OCI-LY1 (cell line): ENCODE measurements at regions not wholly inside any gene's neighbourhood (a gene's known extent, or its start where the extent isn't known, plus 50 kb on each side); places are given as distances from the start of the nearest gene placed in this dataset.

Source experiments
- H2AFZ ChIP-seq: fragments of 200-600 bp; sonication (generic), shearing (Covaris generic); 2 replicates; pipeline ENCODE4 v1.6.0; 2014; ENCODE audit warnings: antibody characterized with exemption, mild to moderate bottlenecking, low read length
- H3F3A ChIP-seq: fragments of 200-600 bp; sonication (generic), shearing (Covaris generic); 2 replicates; pipeline ENCODE4 v1.6.0; 2014; ENCODE audit warnings: mild to moderate bottlenecking, antibody characterized with exemption, low read length, moderate library complexity; ENCODE audit not compliant: insufficient read depth
- H3K27ac ChIP-seq: fragments of 200-600 bp; sonication (generic); 2 replicates; pipeline ENCODE4 v1.5.1; 2014; ENCODE audit warnings: low read length, mixed run types, mild to moderate bottlenecking, low read depth; ENCODE audit not compliant: poor library complexity, severe bottlenecking
- H3K27me3 ChIP-seq: fragments of 200-600 bp; sonication (generic); 2 replicates; pipeline ENCODE4 v1.6.0; 2014; ENCODE audit warnings: antibody characterized with exemption, mild to moderate bottlenecking, low read length, moderate library complexity; ENCODE audit not compliant: insufficient read depth
- H3K36me3 ChIP-seq: fragments of 200-600 bp; sonication (generic); 2 replicates; pipeline ENCODE4 v1.6.1; 2014; ENCODE audit warnings: mild to moderate bottlenecking, antibody characterized with exemption, low read length, moderate library complexity, mixed read lengths; ENCODE audit not compliant: insufficient read depth
- H3K4me1 ChIP-seq: fragments of 200-600 bp; sonication (generic); 2 replicates; pipeline ENCODE4 v1.5.1; 2014; ENCODE audit warnings: mild to moderate bottlenecking, low read length, moderate library complexity; ENCODE audit not compliant: insufficient read depth, severe bottlenecking
- H3K4me2 ChIP-seq: fragments of 200-600 bp; sonication (generic), shearing (Covaris generic); 2 replicates; pipeline ENCODE4 v1.6.1; 2014; ENCODE audit warnings: low read length
- H3K4me3 ChIP-seq: fragments of 200-600 bp; sonication (generic); 2 replicates; pipeline ENCODE4 v1.5.1; 2014; ENCODE audit warnings: low read length, low read depth, mild to moderate bottlenecking, mixed read lengths; ENCODE audit not compliant: poor library complexity, severe bottlenecking
- H3K79me2 ChIP-seq: fragments of 200-600 bp; shearing (Covaris generic); 2 replicates; pipeline ENCODE4 v1.6.1; 2016; ENCODE audit warnings: mixed run types, low read length, mixed read lengths; ENCODE audit not compliant: insufficient read depth
- H3K9ac ChIP-seq: fragments of 200-600 bp; sonication (generic), shearing (Covaris generic); 2 replicates; pipeline ENCODE4 v1.6.1; 2014; ENCODE audit warnings: mild to moderate bottlenecking, low read length, mixed read lengths
- H3K9me2 ChIP-seq: fragments of 200-600 bp; sonication (generic), shearing (Covaris generic); 2 replicates; pipeline ENCODE4 v1.6.1; 2014; ENCODE audit warnings: low read depth, mild to moderate bottlenecking, low read length, mixed read lengths
- H3K9me3 ChIP-seq: fragments of 200-600 bp; shearing (Covaris generic); 2 replicates; pipeline ENCODE4 v1.6.1; 2014; ENCODE audit warnings: low read length, mixed read lengths
- H4K20me1 ChIP-seq: fragments of 200-600 bp; sonication (generic), shearing (Covaris generic); 2 replicates; pipeline ENCODE4 v1.6.0; 2016; ENCODE audit warnings: mild to moderate bottlenecking, low read length; ENCODE audit not compliant: insufficient read depth
- CTCF ChIP-seq: fragments of 200-600 bp; sonication (generic), shearing (Covaris generic); IDR thresholded peaks from 2 replicates; pipeline ENCODE4 v1.5.1; 2017; ENCODE audit warnings: mild to moderate bottlenecking, antibody characterized with exemption, low read length, moderate library complexity, mixed read lengths
- EZH2 ChIP-seq: fragments of 200-600 bp; sonication (generic), shearing (Covaris generic); IDR thresholded peaks from 2 replicates; pipeline ENCODE4 v1.8.0; 2017; ENCODE audit warnings: borderline replicate concordance, mixed run types, mild to moderate bottlenecking, antibody characterized with exemption, low read length, moderate library complexity, mixed read lengths

DNA sequence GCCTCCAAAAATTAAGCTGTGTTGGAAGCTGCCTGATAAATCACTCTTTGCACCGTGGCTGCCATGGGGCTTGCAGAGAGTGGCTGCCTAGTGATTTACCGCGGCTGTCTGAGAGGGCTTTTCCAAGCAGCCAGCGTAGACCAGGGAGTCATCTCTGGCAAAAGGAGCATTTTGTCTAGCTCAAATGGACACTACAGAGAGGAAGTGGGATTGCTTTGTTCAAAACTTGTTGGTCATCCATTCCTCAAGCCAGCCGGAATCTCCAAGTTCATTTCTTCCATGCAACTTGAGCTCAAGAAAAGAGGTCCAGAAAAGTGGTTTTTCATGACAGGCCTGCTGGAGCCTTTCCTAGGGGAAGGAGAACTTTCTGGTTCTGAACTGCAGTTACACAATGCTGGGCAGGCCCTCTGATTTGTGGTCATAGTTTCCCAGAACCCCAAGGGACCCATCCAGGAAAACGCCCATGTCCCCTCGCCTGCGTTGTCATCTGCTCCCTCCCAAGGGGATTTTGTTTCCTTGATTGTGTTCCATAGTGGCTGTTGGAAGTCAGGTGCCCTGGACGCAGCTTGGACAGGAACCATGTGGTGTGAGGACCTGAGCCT, 108.1 kb downstream of the TRIB2 start:
- no peaks in the 10 kb centered on the region for H3K79me2 ChIP-seq
- no peaks in the 10 kb centered on the region for H3K4me1 ChIP-seq
- no peaks in the 10 kb centered on the region for H3K36me3 ChIP-seq
- no peaks in the 10 kb centered on the region for H3F3A ChIP-seq
- no peaks in the 10 kb centered on the region for H3K9me3 ChIP-seq
- no peak overlapping the region for H3K9ac ChIP-seq
- H3K27ac ChIP-seq = no peak overlapping the region
- H3K4me3 ChIP-seq = no peak overlapping the region
- H4K20me1 ChIP-seq = no peaks in the 10 kb centered on the region
- TF ChIP-seq CTCF (no peak), EZH2 (no peak)
- H3K27me3 ChIP-seq = no peaks in the 10 kb centered on the region
- no peak overlapping the region for H2AFZ ChIP-seq
- no peak overlapping the region for H3K4me2 ChIP-seq
- H3K9me2 ChIP-seq = no peaks in the 10 kb centered on the region

- Histone ChIP-seq H2AFZ (no peak overlapping the region), H3K27me3 (no peaks in the 10 kb centered on the region), H3K9me3 (no peaks in the 10 kb centered on the region), H3K4me3 (no peak overlapping the region), H3K79me2 (no peaks in the 10 kb centered on the region), H3K4me1 (no peaks in the 10 kb centered on the region), H3K36me3 (no peaks in the 10 kb centered on the region), H3K27ac (no peak overlapping the region), H4K20me1 (no peaks in the 10 kb centered on the region), H3F3A (no peaks in the 10 kb centered on the region), H3K9ac (no peak overlapping the region), H3K4me2 (no peak overlapping the region), H3K9me2 (no peaks in the 10 kb centered on the region)
- no peak for TF ChIP-seq EZH2
- no peak for TF ChIP-seq CTCF
These were observed 110.0 kb downstream of the TRIB2 start for GRCh38 chr2:12826781-12827180.

GRCh38 chr2:12827721-12828120, 111.0 kb downstream of the TRIB2 start:
- Histone ChIP-seq H4K20me1 (no peaks in the 10 kb centered on the region), H2AFZ (no peak overlapping the region), H3K4me3 (no peak overlapping the region), H3K9ac (no peak overlapping the region), H3K36me3 (no peaks in the 10 kb centered on the region), H3K27me3 (no peaks in the 10 kb centered on the region), H3K9me3 (no peaks in the 10 kb centered on the region), H3K9me2 (no peaks in the 10 kb centered on the region), H3K4me1 (no peaks in the 10 kb centered on the region), H3K27ac (no peak overlapping the region), H3K79me2 (no peaks in the 10 kb centered on the region), H3F3A (no peaks in the 10 kb centered on the region), H3K4me2 (no peak overlapping the region)
- TF ChIP-seq CTCF (no peak), EZH2 (no peak)
